NCI-H2196 (cell line): ENCODE measurements at regions not wholly inside any gene's neighbourhood (a gene's known extent, or its start where the extent isn't known, plus 50 kb on each side); places are given as distances from the start of the nearest gene placed in this dataset.
"Not testable (repeated sequence)": the region's sequence is repeated elsewhere in the genome, so short reads cannot be mapped to it uniquely, and the experiment has no call there.

Experiments used
- DNase-seq: peaks from one replicate; lab custom pipeline; 2025; ENCODE audit not compliant: unreplicated experiment; lab: John Stamatoyannopoulos, UW

GRCh38 chr19:27846944-27847343 is 1366.0 kb downstream of the UQCRFS1 start:
- DNase-seq = no peak

- no peak for DNase-seq
Measured at GRCh38 chr19:27844261-27844660, 1368.7 kb downstream of the UQCRFS1 start.

- no peak for DNase-seq
Measured at GRCh38 chr19:27843861-27844260, 1369.1 kb downstream of the UQCRFS1 start.

GRCh38 chr19:27833031-27833430 is 1379.9 kb downstream of the UQCRFS1 start:
- DNase-seq = no peak

- no peak for DNase-seq
Measured at GRCh38 chr19:27828829-27829228, 1384.1 kb downstream of the UQCRFS1 start.

- DNase-seq = no peak
Measured at GRCh38 chr19:27824108-27824507, 1388.8 kb downstream of the UQCRFS1 start.

GRCh38 chr19:27822336-27822735 is 1390.6 kb downstream of the UQCRFS1 start:
- no peak for DNase-seq

- no peak for DNase-seq
Measured at GRCh38 chr19:27821418-27822018, 1391.4 kb downstream of the UQCRFS1 start.

GRCh38 chr19:27815985-27816384 is 1397.0 kb downstream of the UQCRFS1 start:
- no peak for DNase-seq

- not testable (repeated sequence) for DNase-seq
Measured at GRCh38 chr19:27814834-27815233, 1398.1 kb downstream of the UQCRFS1 start.

GRCh38 chr19:27814274-27814673 is 1398.7 kb downstream of the UQCRFS1 start:
- DNase-seq = peak; percentile 14

GRCh38 chr19:27806471-27807070 is 1406.4 kb downstream of the UQCRFS1 start:
- no peak for DNase-seq

GRCh38 chr19:27805848-27806247 is 1407.1 kb downstream of the UQCRFS1 start:
- no peak for DNase-seq

GRCh38 chr19:27802293-27802692 is 1410.7 kb downstream of the UQCRFS1 start:
- DNase-seq = not testable (repeated sequence)

GRCh38 chr19:27796540-27796939 is 1416.4 kb downstream of the UQCRFS1 start:
- no peak for DNase-seq

GRCh38 chr19:27796073-27796472 is 1416.9 kb downstream of the UQCRFS1 start:
- no peak for DNase-seq

GRCh38 chr19:27795369-27795768 is 1417.6 kb downstream of the UQCRFS1 start:
- DNase-seq = no peak

- DNase-seq = no peak
Measured at GRCh38 chr19:27794494-27795042, 1418.4 kb downstream of the UQCRFS1 start.

GRCh38 chr19:27793644-27794493 is 1419.1 kb downstream of the UQCRFS1 start:
- DNase-seq = peak; percentile 90

- peak; percentile 76 for DNase-seq
Measured at GRCh38 chr19:27793128-27793643, 1419.8 kb downstream of the UQCRFS1 start.

- DNase-seq = no peak
Measured at GRCh38 chr19:27792576-27793127, 1420.3 kb downstream of the UQCRFS1 start.
